G401.6 (cell line): ENCODE measurements at regions not wholly inside any gene's neighbourhood (a gene's known extent, or its start where the extent isn't known, plus 50 kb on each side); places are given as distances from the start of the nearest gene placed in this dataset.

ENCODE experiments used
- FAIRE-seq: peaks from 2 replicates; lab custom pipeline; 2012; peaks lifted over from hg19 to GRCh38; lab: Jason Lieb, UNC

DNA sequence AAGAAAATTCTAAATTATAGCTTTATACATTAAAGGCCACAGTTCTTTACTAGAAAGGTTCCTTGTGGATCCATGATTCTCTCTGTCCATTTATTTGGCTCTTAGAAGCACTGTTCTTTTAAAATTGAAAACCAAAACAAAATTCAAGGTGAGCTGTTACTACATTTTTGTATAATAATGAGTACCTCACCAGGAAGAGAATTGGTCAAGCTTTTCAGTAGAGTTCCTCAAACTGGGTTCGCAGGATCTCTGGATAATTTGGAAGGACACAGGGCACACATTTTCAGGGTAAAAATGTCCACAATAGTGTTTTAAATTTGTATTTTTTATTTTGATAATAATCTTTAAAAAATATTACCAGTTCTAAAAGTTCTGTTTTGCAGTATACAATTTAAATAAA, 93.0 kb downstream of the PPP1R3A start:
- FAIRE-seq, result no peak

DNA sequence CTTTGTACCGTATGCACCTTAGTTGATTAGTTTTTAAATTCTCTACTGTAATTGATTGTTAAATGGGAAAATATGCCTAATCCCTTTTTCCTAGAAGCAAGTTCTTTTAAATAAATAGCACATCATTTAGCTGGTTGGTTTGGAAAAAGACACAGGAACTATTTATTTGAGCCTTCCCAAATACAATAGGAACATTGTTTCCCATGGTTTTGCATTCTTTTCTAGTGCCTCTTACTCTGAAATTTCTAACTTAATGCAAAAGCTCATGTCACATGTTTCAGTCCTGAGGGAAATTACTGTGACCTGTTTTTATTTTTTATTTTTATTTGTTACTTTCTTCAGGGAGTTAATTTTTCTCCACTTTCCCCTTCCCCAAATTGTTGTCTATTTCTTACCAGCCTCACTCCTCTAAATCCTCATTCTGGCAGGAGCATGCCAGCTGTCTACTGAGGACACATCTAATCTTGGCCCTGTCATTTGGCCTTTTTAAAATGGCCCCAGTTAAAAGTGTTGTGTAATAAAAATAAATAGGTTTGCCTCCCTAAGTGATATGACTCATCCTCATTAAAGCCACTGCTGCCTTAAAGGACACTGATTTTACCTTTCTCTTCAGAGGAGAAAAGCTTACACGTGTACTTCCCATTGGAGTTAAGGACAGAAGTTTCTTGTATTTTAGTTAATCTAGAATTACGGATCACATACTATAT, 94.5 kb downstream of the PPP1R3A start:
- no peak for FAIRE-seq

DNA sequence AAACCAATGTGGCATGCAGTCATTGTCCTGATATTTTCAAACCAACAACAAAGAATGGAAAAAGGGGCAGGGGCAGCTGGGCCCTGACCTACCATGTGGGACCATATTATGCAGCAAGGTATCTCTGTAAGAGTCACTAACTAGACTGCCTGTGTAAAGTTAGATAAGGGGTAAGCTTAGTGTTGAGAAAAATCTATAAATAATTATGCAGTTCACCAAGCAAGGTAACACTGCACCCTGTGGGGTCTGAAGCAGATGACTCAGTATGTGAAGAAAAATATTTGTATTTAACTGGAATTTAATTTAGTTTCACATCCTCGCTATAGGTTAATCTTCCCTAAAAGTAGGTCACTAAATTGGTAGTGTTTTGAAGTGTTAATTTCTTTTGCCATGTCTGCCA, 99.3 kb downstream of the PPP1R3A start:
- FAIRE-seq, result no peak

DNA sequence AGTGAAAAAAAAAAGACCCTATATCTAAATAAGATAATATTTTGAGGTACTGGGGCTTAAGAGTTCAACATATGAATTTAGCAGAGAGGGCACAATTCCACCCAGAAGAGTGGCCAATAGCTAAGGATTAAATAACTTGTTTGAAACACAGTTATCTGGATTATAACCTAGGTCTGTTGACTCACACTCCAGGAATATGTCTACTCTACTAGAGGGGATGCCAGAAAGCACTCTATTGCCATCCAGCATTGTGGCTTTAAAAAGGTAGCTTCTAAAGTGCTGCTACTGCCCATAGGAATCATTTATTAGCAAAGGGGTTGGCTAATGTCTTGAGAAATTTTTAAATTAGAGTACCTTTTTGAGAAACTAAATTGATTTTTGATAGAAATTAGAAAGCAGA, 102.2 kb downstream of the PPP1R3A start:
- no peak for FAIRE-seq

DNA sequence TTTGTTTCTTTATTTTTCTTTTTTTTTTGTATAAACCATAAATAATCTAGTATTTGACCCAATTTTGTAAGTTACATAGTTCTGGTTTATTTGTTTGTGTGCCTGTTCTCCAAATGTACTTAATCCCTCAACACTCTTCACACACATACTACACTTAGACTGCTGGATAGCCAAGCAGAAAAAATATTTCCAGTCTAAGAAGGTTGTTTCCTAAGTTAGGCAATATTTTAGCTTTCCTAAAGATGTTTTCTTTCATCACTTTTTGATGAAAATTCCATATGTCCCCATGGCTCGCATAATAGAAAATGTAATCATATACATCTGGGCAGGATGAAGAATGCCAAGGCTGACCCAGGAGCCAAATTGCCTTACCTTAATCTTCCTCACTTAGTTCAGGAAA, 105.3 kb downstream of the PPP1R3A start:
- FAIRE-seq, result no peak

DNA sequence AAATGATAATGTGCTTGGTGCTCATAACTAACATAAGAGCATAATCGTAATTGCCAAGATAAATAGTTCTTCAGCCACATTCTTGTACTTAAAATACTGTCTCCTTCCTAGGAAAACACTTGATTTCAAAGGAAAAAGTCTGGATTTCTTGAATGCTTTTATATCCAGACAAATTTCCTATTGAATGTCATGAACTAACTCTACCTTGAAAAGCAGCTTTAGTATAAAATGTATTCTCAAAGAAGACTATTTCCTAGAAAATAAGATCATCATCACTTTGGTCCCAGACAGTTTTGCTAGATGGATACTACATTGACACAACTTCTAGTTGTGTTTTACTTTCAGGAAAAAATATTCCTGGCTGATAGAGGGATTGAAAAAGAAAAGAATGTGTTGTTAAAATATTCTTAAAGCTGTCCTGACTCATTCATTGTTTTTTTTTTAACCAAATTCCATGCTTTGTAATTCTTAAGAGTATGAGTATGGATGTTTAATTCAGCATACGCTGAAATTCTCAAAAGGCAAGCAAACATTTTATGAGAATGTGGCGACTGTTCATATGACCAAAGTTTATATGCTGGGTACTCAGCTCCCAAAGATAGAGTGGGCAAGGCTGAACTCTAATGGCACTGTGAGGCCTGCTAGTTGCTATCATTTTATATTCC, 106.1 kb downstream of the PPP1R3A start:
- no peak for FAIRE-seq

GRCh38 chr7:113810080-113810744, 108.6 kb downstream of the PPP1R3A start:
- FAIRE-seq, result no peak

DNA sequence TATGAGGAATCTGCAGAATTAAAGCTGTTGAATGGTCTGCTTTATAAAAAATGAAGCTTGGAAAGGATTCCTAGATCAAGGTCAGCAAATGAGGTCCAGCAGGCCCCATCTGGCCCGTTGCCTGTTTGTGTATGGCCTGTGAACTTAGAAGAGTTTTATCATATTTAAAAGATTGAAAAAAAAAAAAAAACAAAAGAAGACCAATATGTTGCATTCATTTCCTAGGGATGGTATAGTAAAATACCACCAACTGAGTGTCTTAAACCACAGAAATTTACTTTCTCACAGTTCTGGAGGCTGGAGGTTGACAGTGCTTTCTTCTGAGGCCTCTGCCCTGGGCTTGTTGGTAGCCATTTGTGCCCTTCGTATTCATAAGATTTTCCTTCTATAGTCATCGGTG, 109.2 kb downstream of the PPP1R3A start:
- FAIRE-seq, result no peak

GRCh38 chr7:113806633-113807327, 112.0 kb downstream of the PPP1R3A start:
- no peak for FAIRE-seq

DNA sequence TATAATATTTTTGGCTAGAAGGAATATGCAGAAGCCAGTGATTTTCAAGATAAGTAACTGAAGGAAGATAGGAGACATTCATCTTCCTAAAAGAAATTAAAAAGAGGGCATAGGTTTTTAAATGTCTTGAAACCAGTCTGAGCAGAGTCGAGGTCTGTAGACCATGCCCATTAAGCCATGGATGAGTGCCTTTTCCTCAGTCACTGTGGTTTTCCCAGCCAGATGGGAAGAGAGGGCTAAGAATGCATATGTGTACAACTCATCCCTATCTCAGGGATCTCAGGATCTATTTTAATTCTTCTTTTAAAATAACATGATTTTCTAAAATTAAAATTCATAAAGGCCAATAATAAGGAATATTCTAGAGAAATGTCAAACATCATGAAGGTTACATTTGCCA, 112.8 kb downstream of the PPP1R3A start:
- FAIRE-seq, result no peak

GRCh38 chr7:113804475-113805095, 114.2 kb downstream of the PPP1R3A start:
- no peak for FAIRE-seq

- FAIRE-seq, result no peak
These were observed 117.1 kb downstream of the PPP1R3A start for GRCh38 chr7:113801751-113802150.

DNA sequence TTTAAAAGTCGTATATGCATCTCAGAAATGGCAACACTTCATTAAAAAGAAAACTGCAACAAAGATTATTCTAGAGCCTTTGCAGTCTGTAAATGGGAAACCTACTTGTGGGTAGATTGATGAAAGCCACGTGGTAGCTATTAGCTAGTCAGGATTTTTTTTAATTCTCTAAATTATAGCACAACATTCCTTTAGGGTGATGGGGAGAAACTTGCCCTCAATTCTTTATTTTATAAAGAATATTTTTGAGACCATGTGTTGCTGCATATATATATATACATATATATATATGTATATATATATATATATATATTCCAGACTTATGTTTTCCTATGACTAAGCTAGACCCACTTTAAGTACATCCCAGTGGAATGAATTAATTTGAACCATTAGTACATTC, 118.0 kb downstream of the PPP1R3A start:
- FAIRE-seq, result no peak

DNA sequence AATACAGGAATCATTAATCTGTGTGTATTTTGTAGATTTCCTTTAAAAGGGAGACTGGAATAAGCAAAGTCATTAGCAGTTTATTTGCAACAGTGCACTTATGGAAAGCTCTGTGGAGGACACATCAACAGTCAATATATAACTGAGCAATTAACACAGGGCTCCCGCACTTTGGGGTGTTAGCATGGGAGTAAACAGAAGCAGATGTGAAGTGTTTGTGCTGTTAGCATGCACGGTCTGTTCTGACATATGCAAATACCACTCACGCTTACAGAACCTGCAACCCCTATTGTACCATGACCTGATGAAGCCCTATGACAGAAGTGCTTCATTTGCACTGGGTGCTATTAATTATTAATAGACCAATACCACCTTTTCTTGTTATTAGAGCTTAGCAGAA, 118.9 kb downstream of the PPP1R3A start:
- FAIRE-seq, result no peak

GRCh38 chr7:113797420-113798010, 121.3 kb downstream of the PPP1R3A start:
- no peak for FAIRE-seq

GRCh38 chr7:113796557-113796956, 122.3 kb downstream of the PPP1R3A start:
- FAIRE-seq, result no peak

GRCh38 chr7:113794573-113794972, 124.2 kb downstream of the PPP1R3A start:
- no peak for FAIRE-seq

- no peak for FAIRE-seq
These were observed 125.6 kb downstream of the PPP1R3A start for GRCh38 chr7:113793171-113793570.

- no peak for FAIRE-seq
These were observed 128.8 kb downstream of the PPP1R3A start for GRCh38 chr7:113790025-113790424.

GRCh38 chr7:113787106-113787505, 131.7 kb downstream of the PPP1R3A start:
- no peak for FAIRE-seq

GRCh38 chr7:113784956-113785355, 133.9 kb downstream of the PPP1R3A start:
- FAIRE-seq, result no peak

- FAIRE-seq, result no peak
These were observed 134.5 kb downstream of the PPP1R3A start for GRCh38 chr7:113784316-113784715.
